Neuronal stem cell (in vitro differentiated cells): ENCODE measurements at regions not wholly inside any gene's neighbourhood (a gene's known extent, or its start where the extent isn't known, plus 50 kb on each side); places are given as distances from the start of the nearest gene placed in this dataset.

Experiments used
- DNase-seq: peaks from one replicate; pipeline ENCODE4 v3.0.0-alpha.2; 2013; ENCODE audit warnings: low spot score
- H2AFZ ChIP-seq: one replicate; pipeline ENCODE4 v1.6.1; 2013; ENCODE audit warnings: mild to moderate bottlenecking, low read length, inconsistent platforms
- H2AK5ac ChIP-seq: 2 replicates; pipeline ENCODE4 v1.6.1; 2013; ENCODE audit warnings: low read depth, mild to moderate bottlenecking, inconsistent platforms, low read length, moderate library complexity, mixed read lengths
- H2BK120ac ChIP-seq: 2 replicates; pipeline ENCODE4 v1.6.1; 2013; ENCODE audit warnings: low read depth, mild to moderate bottlenecking, inconsistent platforms, low read length, moderate library complexity, mixed read lengths
- H2BK12ac ChIP-seq: one replicate; pipeline ENCODE4 v1.6.1; 2013; ENCODE audit warnings: low read length, inconsistent platforms
- H2BK15ac ChIP-seq: 2 replicates; pipeline ENCODE4 v1.6.1; 2013; ENCODE audit warnings: mild to moderate bottlenecking, low read length, inconsistent platforms, mixed read lengths
- H2BK5ac ChIP-seq: one replicate; pipeline ENCODE4 v1.6.1; 2013; ENCODE audit warnings: inconsistent platforms, mild to moderate bottlenecking, low read length, moderate library complexity
- H3K14ac ChIP-seq: one replicate; pipeline ENCODE4 v1.6.1; 2013; ENCODE audit warnings: low read length, inconsistent platforms
- H3K18ac ChIP-seq: 2 replicates; pipeline ENCODE4 v1.6.1; 2013; ENCODE audit warnings: low read length, inconsistent platforms
- H3K23ac ChIP-seq: 2 replicates; pipeline ENCODE4 v1.6.1; 2013; ENCODE audit warnings: low read depth, mild to moderate bottlenecking, mixed read lengths, low read length, inconsistent platforms; ENCODE audit not compliant: poor library complexity
- H3K27ac ChIP-seq: replicated peaks from 3 replicates; pipeline ENCODE4 v1.5.1; 2013; ENCODE audit warnings: low read length, inconsistent platforms
- H3K27me3 ChIP-seq, 3 experiments: 2 replicates each; pipeline ENCODE4 v1.6.1; 2013; ENCODE audit warnings: low read length in 3 of 3, mild to moderate bottlenecking in 2 of 3, inconsistent platforms in 1 of 3, low read depth in 1 of 3, mixed read lengths in 1 of 3, moderate library complexity in 1 of 3; ENCODE audit not compliant: control insufficient read depth in 3 of 3, insufficient read depth in 3 of 3
- H3K36me3 ChIP-seq, 2 donors: replicated peaks in 1 of 2; 2 replicates each; pipeline ENCODE4 v1.6.1; 2013; ENCODE audit warnings: low read length in 2 of 2; ENCODE audit not compliant: control insufficient read depth in 2 of 2, insufficient read depth in 2 of 2
- H3K4ac ChIP-seq: 2 replicates; pipeline ENCODE4 v1.6.1; 2013; ENCODE audit warnings: inconsistent platforms, mild to moderate bottlenecking, low read length, moderate library complexity
- H3K4me1 ChIP-seq, 2 donors: 1 replicate in 1 of 2; 2 replicates in 1 of 2; pipeline ENCODE4 v1.6.1; 2013; ENCODE audit warnings: low read length in 2 of 2, low read depth in 1 of 2; ENCODE audit not compliant: control insufficient read depth in 2 of 2, insufficient read depth in 1 of 2
- H3K4me2 ChIP-seq: one replicate; pipeline ENCODE4 v1.6.1; 2013; ENCODE audit warnings: mild to moderate bottlenecking, low read length, inconsistent platforms; ENCODE audit not compliant: insufficient read depth, poor library complexity, severe bottlenecking
- H3K4me3 ChIP-seq, 2 donors: 2 replicates each; pipeline ENCODE4 v1.5.1; 2013; ENCODE audit warnings: low read length in 2 of 2, mild to moderate bottlenecking in 2 of 2, inconsistent platforms in 1 of 2, moderate library complexity in 1 of 2
- H3K79me1 ChIP-seq: one replicate; pipeline ENCODE4 v1.6.1; 2013; ENCODE audit warnings: low read depth, mild to moderate bottlenecking, inconsistent platforms, low read length, moderate library complexity
- H3K9ac ChIP-seq: one replicate; pipeline ENCODE4 v1.6.1; 2013; ENCODE audit warnings: mild to moderate bottlenecking, low read depth, low read length, inconsistent platforms; ENCODE audit not compliant: poor library complexity
- H3K9me3 ChIP-seq, 2 donors: replicated peaks in 1 of 2; 2 replicates each; pipeline versions ENCODE3 to v1.6.1; 2013; ENCODE audit warnings: low read length in 2 of 2, mild to moderate bottlenecking in 2 of 2, inconsistent platforms in 1 of 2, low read depth in 1 of 2, mixed read lengths in 1 of 2, moderate library complexity in 1 of 2; ENCODE audit not compliant: control insufficient read depth in 2 of 2, insufficient read depth in 1 of 2
- H4K8ac ChIP-seq: one replicate; pipeline ENCODE4 v1.6.1; 2013; ENCODE audit warnings: low read depth, mild to moderate bottlenecking, inconsistent platforms, low read length, moderate library complexity
- H4K91ac ChIP-seq: one replicate; pipeline ENCODE4 v1.6.1; 2013; ENCODE audit warnings: low read length, low read depth, mild to moderate bottlenecking, inconsistent platforms; ENCODE audit not compliant: poor library complexity
- WGBS, 2 donors: extraction: QIAGEN DNeasy Blood & Tissue Kit; methylation state at CpG; one replicate each; pipeline ENCODE4 v1.1.7; 2013; ENCODE audit warnings: missing lambda C conversion rate in 2 of 2, mixed read lengths in 1 of 2; ENCODE audit not compliant: insufficient read length in 2 of 2, insufficient replicate concordance in 1 of 2; ENCODE audit errors: extremely low coverage in 2 of 2; 5-methylcytosine and 5-hydroxymethylcytosine counted together

GRCh38 chr16:26688699-26689098 lies 378.0 kb upstream of the C16orf82 start:
- Histone ChIP-seq H2AFZ (no peak overlapping the region), H3K18ac (no peak overlapping the region), H3K23ac (no peak overlapping the region), H4K8ac (no peak overlapping the region), H2BK120ac (no peak overlapping the region), H2BK5ac (no peak overlapping the region), H3K4me3 (no peak overlapping the region), H3K79me1 (no peaks in the 10 kb centered on the region), H2BK15ac (no peak overlapping the region), H3K9me3 (no peaks in the 10 kb centered on the region), H3K27ac (no peak overlapping the region), H2BK12ac (no peak overlapping the region), H3K36me3 (no peaks in the 10 kb centered on the region), H3K14ac (no peak overlapping the region), H3K4me2 (no peak overlapping the region), H3K9ac (no peak overlapping the region), H3K4ac (no peak overlapping the region), H3K4me1 (peaks cover 0 to 16% of the 10 kb centered on the region in 2 donors), H2AK5ac (no peak overlapping the region), H4K91ac (no peak overlapping the region), H3K27me3 (no peaks in the 10 kb centered on the region)
- no CpG with 5 or more reads among the region's 7 CpGs for WGBS, 2 donors
- no peak for DNase-seq

DNA sequence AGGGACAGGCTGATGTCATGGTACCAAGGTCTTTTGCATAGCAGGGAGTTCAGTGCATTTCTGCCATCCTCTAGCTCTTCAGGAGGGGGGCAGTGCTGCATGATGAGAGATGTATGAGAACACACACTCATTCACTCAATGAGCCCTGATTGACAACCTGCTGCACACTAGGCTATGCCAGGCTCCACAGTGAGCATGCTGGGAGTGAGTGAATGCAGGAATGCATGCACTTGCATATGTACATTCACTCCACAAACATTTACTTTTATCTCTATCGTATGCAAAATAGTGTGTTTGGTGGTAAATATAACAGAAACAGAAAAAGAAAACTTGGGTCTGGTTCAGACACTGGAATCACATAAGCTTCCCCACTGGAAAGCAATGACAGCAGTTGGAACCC lies 374.1 kb upstream of the C16orf82 start:
- Histone ChIP-seq H3K4me3 (no peak overlapping the region), H2BK120ac (no peak overlapping the region), H3K4ac (no peak overlapping the region), H3K79me1 (no peaks in the 10 kb centered on the region), H2BK15ac (no peak overlapping the region), H3K4me2 (no peak overlapping the region), H4K8ac (no peak overlapping the region), H3K9ac (no peak overlapping the region), H3K4me1 (peaks cover 0 to 13% of the 10 kb centered on the region in 2 donors), H3K36me3 (no peaks in the 10 kb centered on the region), H2AFZ (no peak overlapping the region), H3K27me3 (no peaks in the 10 kb centered on the region), H2AK5ac (no peak overlapping the region), H3K9me3 (no peaks in the 10 kb centered on the region), H3K27ac (no peak overlapping the region), H2BK5ac (no peak overlapping the region), H4K91ac (no peak overlapping the region), H3K18ac (no peak overlapping the region), H2BK12ac (no peak overlapping the region), H3K14ac (no peak overlapping the region), H3K23ac (no peak overlapping the region)
- no CpG with 5 or more reads among the region's 1 CpG for WGBS, 2 donors
- no peak for DNase-seq

GRCh38 chr16:26697807-26698206 lies 368.9 kb upstream of the C16orf82 start:
- no peak overlapping the region for H4K91ac ChIP-seq
- no CpG with 5 or more reads among the region's 2 CpGs for WGBS, 2 donors
- no peak overlapping the region for H3K18ac ChIP-seq
- H2BK5ac ChIP-seq: no peak overlapping the region
- no peak overlapping the region for H2BK12ac ChIP-seq
- no peak for DNase-seq
- H3K14ac ChIP-seq: no peak overlapping the region
- no peak overlapping the region for H2AK5ac ChIP-seq
- no peak overlapping the region for H3K23ac ChIP-seq
- no peak overlapping the region for H4K8ac ChIP-seq
- no peak overlapping the region for H2BK15ac ChIP-seq
- H3K36me3 ChIP-seq: no peaks in the 10 kb centered on the region
- H3K27ac ChIP-seq: no peak overlapping the region
- no peak overlapping the region for H3K9ac ChIP-seq
- no peak overlapping the region for H2AFZ ChIP-seq
- H2BK120ac ChIP-seq: no peak overlapping the region
- H3K4me1 ChIP-seq: no peaks in the 10 kb centered on the region
- no peaks in the 10 kb centered on the region for H3K79me1 ChIP-seq
- H3K27me3 ChIP-seq: no peaks in the 10 kb centered on the region
- H3K9me3 ChIP-seq: no peaks in the 10 kb centered on the region
- H3K4me3 ChIP-seq: no peak overlapping the region
- no peak overlapping the region for H3K4ac ChIP-seq
- no peak overlapping the region for H3K4me2 ChIP-seq

GRCh38 chr16:26700250-26700649 lies 366.5 kb upstream of the C16orf82 start:
- Histone ChIP-seq H3K4me1 (no peaks in the 10 kb centered on the region), H2BK12ac (no peak overlapping the region), H3K36me3 (no peaks in the 10 kb centered on the region), H2BK120ac (no peak overlapping the region), H4K91ac (no peak overlapping the region), H3K18ac (no peak overlapping the region), H3K9ac (no peak overlapping the region), H2BK5ac (no peak overlapping the region), H2AK5ac (no peak overlapping the region), H3K79me1 (no peaks in the 10 kb centered on the region), H2BK15ac (no peak overlapping the region), H3K14ac (no peak overlapping the region), H3K27me3 (no peaks in the 10 kb centered on the region), H3K4me3 (no peak overlapping the region), H3K4me2 (no peak overlapping the region), H3K4ac (no peak overlapping the region), H3K9me3 (no peaks in the 10 kb centered on the region), H2AFZ (no peak overlapping the region), H3K27ac (no peak overlapping the region), H4K8ac (no peak overlapping the region), H3K23ac (no peak overlapping the region)
- DNase-seq: no peak
- no CpG with 5 or more reads among the region's 1 CpG for WGBS, 2 donors
